Neutrophil (primary cell): ENCODE measurements at regions not wholly inside any gene's neighbourhood (a gene's known extent, or its start where the extent isn't known, plus 50 kb on each side); places are given as distances from the start of the nearest gene placed in this dataset.

Source experiments
- H3K27ac ChIP-seq: fragments of 200-600 bp; sonication (generic); 2 replicates; pipeline ENCODE4 v1.5.1; 2016; ENCODE audit warnings: mild to moderate bottlenecking, moderate library complexity
- H3K27me3 ChIP-seq: fragments of 200-600 bp; sonication (generic); 2 replicates; pipeline ENCODE4 v1.6.0; 2016; ENCODE audit warnings: mild to moderate bottlenecking
- H3K36me3 ChIP-seq: fragments of 200-600 bp; sonication (generic); 2 replicates; pipeline ENCODE4 v1.5.1; 2017
- H3K4me1 ChIP-seq, 2 experiments: fragments of 200-600 bp in 1 of 2; sonication (generic) in 1 of 2; 1 replicate in 1 of 2; 2 replicates in 1 of 2; pipeline versions ENCODE4 v1.5.1 to v1.6.1; 2013 to 2016; ENCODE audit warnings: low read depth in 1 of 2, low read length in 1 of 2, mild to moderate bottlenecking in 1 of 2, moderate library complexity in 1 of 2; ENCODE audit not compliant: control insufficient read depth in 1 of 2, insufficient read depth in 1 of 2
- H3K4me3 ChIP-seq, 2 experiments: fragments of 200-600 bp in 1 of 2; sonication (generic) in 1 of 2; 1 replicate in 1 of 2; 2 replicates in 1 of 2; pipeline ENCODE4 v1.5.1; 2013 to 2016; ENCODE audit warnings: low read depth in 1 of 2, low read length in 1 of 2, mild to moderate bottlenecking in 1 of 2, moderate library complexity in 1 of 2
- H3K9me3 ChIP-seq: fragments of 200-600 bp; sonication (generic); 2 replicates; pipeline ENCODE4 v1.5.1; 2016
- TF ChIP-seq, protein P1 (sequence below): fragments of 200-600 bp; sonication (generic); IDR thresholded peaks from 2 replicates; pipeline ENCODE4 v1.5.1; 2016; ENCODE audit warnings: antibody characterized with exemption

DNA sequence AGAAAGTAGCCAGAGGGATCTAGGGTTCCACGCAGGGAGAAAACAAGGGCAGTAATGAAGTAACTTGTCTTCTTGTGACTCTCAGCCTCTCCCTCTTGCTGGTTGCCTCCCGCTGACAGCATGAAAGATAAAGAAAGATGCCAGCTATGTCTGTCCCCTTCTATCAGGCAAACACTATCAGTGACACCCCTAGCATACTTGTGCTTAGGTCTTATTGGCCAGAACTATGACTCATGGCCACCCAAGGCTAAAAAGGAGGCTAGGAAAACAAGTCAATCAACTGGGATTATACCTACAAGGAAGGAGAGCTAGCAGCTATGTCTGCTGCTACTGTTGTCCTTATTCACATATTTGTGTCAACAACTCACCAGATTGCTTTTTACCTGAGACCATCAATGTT, 206.8 kb upstream of the SOX4 start:
- Histone ChIP-seq H3K27me3 (no peaks in the 10 kb centered on the region), H3K27ac (no peak overlapping the region), H3K4me1 (peaks cover 0 to 3% of the 10 kb centered on the region in 2 experiments), H3K4me3 (no peak overlapping the region), H3K9me3 (no peaks in the 10 kb centered on the region), H3K36me3 (no peaks in the 10 kb centered on the region)
- TF ChIP-seq, protein P1, sequence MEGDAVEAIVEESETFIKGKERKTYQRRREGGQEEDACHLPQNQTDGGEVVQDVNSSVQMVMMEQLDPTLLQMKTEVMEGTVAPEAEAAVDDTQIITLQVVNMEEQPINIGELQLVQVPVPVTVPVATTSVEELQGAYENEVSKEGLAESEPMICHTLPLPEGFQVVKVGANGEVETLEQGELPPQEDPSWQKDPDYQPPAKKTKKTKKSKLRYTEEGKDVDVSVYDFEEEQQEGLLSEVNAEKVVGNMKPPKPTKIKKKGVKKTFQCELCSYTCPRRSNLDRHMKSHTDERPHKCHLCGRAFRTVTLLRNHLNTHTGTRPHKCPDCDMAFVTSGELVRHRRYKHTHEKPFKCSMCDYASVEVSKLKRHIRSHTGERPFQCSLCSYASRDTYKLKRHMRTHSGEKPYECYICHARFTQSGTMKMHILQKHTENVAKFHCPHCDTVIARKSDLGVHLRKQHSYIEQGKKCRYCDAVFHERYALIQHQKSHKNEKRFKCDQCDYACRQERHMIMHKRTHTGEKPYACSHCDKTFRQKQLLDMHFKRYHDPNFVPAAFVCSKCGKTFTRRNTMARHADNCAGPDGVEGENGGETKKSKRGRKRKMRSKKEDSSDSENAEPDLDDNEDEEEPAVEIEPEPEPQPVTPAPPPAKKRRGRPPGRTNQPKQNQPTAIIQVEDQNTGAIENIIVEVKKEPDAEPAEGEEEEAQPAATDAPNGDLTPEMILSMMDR = no peak

DNA sequence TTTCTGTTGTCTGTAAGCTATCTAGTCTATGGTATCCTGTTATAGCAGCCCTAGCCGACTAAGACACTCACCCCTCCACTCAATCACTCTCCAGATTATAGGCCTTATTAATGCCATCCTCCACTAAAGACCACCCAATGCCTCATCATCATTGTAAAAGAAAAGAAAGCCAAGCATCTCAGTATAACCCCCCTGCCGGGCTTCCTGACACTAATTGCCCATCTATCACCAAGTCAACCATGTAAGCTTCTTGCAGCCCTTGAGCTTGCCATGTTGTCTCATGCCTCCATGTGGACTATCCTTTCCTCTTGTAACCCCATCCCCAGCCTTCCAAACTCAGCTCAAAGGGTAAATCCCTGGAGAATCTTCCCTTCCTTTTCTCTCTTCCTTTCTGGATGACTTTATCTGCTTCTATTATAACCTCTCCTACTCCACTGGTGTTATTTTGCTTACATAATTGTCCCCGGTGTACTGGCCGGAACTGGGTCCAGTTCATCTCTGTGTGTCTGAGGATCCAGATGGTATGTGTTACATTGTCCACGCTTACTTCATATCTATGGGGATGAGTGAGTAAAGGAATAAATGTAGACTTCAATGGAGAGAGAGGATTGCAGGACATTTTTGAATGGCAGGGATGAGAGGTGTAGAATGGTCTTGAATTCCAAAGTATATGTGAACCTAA, 202.9 kb upstream of the SOX4 start:
- no peaks in the 10 kb centered on the region for H3K4me1 ChIP-seq
- TF ChIP-seq, protein P1 = no peak
- H3K9me3 ChIP-seq = no peaks in the 10 kb centered on the region
- H3K27me3 ChIP-seq = no peaks in the 10 kb centered on the region
- no peaks in the 10 kb centered on the region for H3K36me3 ChIP-seq
- H3K4me3 ChIP-seq = no peak overlapping the region
- no peak overlapping the region for H3K27ac ChIP-seq

DNA sequence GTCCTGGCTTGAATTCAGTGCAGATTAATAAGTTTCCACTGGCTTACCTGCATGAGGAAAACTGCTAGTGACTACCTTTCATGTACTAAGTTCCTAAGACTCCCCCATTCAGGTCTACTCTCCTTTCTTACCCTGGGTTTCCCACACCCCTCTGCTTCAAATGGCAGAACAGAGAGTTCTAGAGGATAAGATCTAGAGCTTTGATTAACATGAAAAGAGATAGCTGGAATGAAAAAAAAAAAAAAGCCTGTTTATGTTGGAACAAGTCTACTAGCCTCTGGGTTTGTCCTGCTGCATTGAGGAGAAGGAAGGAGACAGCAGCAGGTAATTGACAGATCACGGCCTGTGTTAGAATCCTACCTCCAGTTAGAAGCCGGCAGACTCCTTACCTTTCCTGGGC, 201.4 kb upstream of the SOX4 start:
- TF ChIP-seq, protein P1 = no peak
- Histone ChIP-seq H3K4me3 (no peak overlapping the region), H3K36me3 (no peaks in the 10 kb centered on the region), H3K27me3 (no peaks in the 10 kb centered on the region), H3K27ac (no peak overlapping the region), H3K9me3 (no peaks in the 10 kb centered on the region), H3K4me1 (no peaks in the 10 kb centered on the region)

DNA sequence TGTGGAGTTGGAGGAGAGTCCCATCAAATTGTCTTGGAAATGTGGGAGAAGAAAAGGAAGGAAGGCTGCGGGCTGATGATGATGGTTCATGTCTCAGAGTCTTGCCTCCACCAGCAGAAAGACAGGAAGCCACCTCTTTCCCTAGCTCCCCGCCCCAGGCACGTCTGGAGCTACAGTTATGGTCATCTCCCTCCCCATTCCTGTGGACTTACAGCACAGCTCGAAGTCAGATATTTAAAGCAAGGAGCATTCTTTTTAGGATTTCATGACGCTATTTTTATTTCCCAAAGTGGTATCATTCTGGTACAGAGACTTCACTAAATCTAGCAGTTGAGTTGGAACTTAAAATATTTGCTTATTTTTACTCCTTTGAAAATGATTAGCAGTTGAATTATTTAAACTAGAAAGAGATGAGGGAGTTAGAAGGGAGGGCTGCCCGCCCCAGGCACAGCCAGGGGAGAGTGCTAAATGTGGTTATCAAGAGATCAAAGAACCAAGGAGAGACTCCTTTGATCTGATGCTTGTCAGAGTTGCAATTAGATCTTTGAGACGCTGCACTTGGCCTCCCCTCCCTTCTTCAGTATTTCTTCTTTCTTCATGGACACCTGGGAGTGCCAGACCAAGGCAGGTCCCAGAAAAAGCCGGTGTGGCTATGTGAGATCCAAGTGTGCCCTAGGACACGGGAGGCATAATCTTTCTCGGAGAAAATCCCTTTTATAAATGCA, 199.9 kb upstream of the SOX4 start:
- H3K27me3 ChIP-seq = no peaks in the 10 kb centered on the region
- no peak overlapping the region for H3K4me3 ChIP-seq
- TF ChIP-seq, protein P1 = no peak
- H3K4me1 ChIP-seq = no peaks in the 10 kb centered on the region
- no peak overlapping the region for H3K27ac ChIP-seq
- H3K36me3 ChIP-seq = no peaks in the 10 kb centered on the region
- no peaks in the 10 kb centered on the region for H3K9me3 ChIP-seq

DNA sequence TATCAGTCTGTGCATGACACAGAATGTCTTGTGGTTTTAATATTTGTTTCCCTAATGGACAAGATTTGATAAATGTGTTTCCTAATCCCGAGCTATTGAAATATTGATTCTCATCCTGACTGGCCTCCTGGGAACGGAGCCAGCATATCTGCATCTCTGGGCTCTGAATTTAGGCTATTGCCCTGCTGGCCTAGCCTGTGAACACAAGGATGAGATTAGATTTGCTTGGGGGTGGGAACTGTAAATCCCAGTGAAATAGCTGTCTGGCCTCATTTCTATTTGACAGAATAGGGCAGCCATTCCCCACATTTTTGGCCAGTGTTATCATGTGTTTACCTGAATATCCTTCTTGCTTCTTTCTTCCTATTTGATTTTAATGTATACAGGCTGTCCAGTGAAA, 198.4 kb upstream of the SOX4 start:
- Histone ChIP-seq H3K4me3 (no peak overlapping the region), H3K4me1 (no peaks in the 10 kb centered on the region), H3K27me3 (no peaks in the 10 kb centered on the region), H3K27ac (no peak overlapping the region), H3K36me3 (no peaks in the 10 kb centered on the region), H3K9me3 (no peaks in the 10 kb centered on the region)
- TF ChIP-seq, protein P1 = no peak
